Keratinocyte (primary cell): ENCODE measurements at regions not wholly inside any gene's neighbourhood (a gene's known extent, or its start where the extent isn't known, plus 50 kb on each side); places are given as distances from the start of the nearest gene placed in this dataset.

Experiments
- CTCF ChIP-seq, 3 experiments: IDR thresholded peaks in 1 of 3; conservative IDR thresholded peaks in 1 of 3; optimal IDR thresholded peaks in 1 of 3; 2 replicates in 2 of 3; 3 replicates in 1 of 3; pipeline versions ENCODE3 to v1.5.1; 2011; ENCODE audit warnings: low read length in 3 of 3, mild to moderate bottlenecking in 3 of 3, moderate library complexity in 2 of 3, control low read depth in 1 of 3, inconsistent platforms in 1 of 3; ENCODE audit not compliant: insufficient read depth in 2 of 3; ENCODE audit errors: extremely low read depth in 1 of 3
- EZH2 ChIP-seq: IDR thresholded peaks from one replicate; pipeline ENCODE4 v1.6.1; 2012; ENCODE audit warnings: inconsistent platforms, mild to moderate bottlenecking, low read length, moderate library complexity

GRCh38 chr2:226407135-226407534 is 392.5 kb downstream of the IRS1 start:
- TF ChIP-seq CTCF (optimal IDR thresholded peaks at IDR 0.05 in 1 of 3, IDR thresholded peaks at IDR 0.05 in 1 of 3, conservative IDR thresholded peaks at IDR 0.05 in 1 of 3; ENCODE audit: extremely low read depth in 1 of 3, insufficient read depth in 2 of 3, low read length in 3 of 3) = no peak
- no peak for TF ChIP-seq EZH2
